Upper lobe of left lung (tissue), 6 donors: ENCODE measurements at regions not wholly inside any gene's neighbourhood (a gene's known extent, or its start where the extent isn't known, plus 50 kb on each side); places are given as distances from the start of the nearest gene placed in this dataset.

Source experiments
- ATAC-seq, 2 donors: fragments of 200-7000 bp; cut with Tn5 transposase; one replicate each; pipeline ENCODE4 v1.9.1; 2022; ENCODE audit warnings: mild to moderate bottlenecking in 2 of 2, moderate library complexity in 2 of 2; ENCODE audit not compliant: low FRiP score in 2 of 2
- DNase-seq, 2 donors: peaks; one replicate each; pipeline ENCODE4 v3.0.0-alpha.2; 2019 to 2020
- H3K27ac ChIP-seq, 4 donors: fragments of 200-600 bp; sonication (generic); one replicate each; pipeline ENCODE4 v1.5.1; 2016 to 2019
- H3K27me3 ChIP-seq, 4 donors: fragments of 200-600 bp; sonication (generic); one replicate each; pipeline ENCODE4 v1.5.1; 2017 to 2019
- H3K36me3 ChIP-seq, 4 donors: fragments of 200-600 bp; sonication (generic); one replicate each; pipeline ENCODE4 v1.5.1; 2016 to 2019
- H3K4me1 ChIP-seq, 4 donors: fragments of 200-600 bp; sonication (generic); one replicate each; pipeline ENCODE4 v1.5.1; 2018 to 2019
- H3K4me3 ChIP-seq, 4 donors: fragments of 200-600 bp; sonication (generic); one replicate each; pipeline ENCODE4 v1.5.1; 2017 to 2019; ENCODE audit warnings: mild to moderate bottlenecking in 2 of 4, moderate library complexity in 1 of 4
- H3K9me3 ChIP-seq, 4 donors: fragments of 200-600 bp; sonication (generic); one replicate each; pipeline ENCODE4 v1.5.1; 2018 to 2019
- EP300 ChIP-seq, 4 donors: sonication (generic); formaldehyde crosslinking; IDR thresholded peaks; one replicate each; pipeline ENCODE4 v1.5.1; 2017; ENCODE audit warnings: antibody characterized with exemption in 4 of 4, control low read depth in 2 of 4
- POLR2A ChIP-seq, 4 donors: fragments of 450-650 bp; IDR thresholded peaks; one replicate each; pipeline ENCODE4 v1.5.1; 2016 to 2017; ENCODE audit warnings: antibody characterized with exemption in 4 of 4, mild to moderate bottlenecking in 2 of 4
- POLR2AphosphoS5 ChIP-seq, 2 donors: sonication (generic); formaldehyde crosslinking; IDR thresholded peaks; one replicate each; pipeline ENCODE4 v1.5.1; 2017; ENCODE audit warnings: antibody characterized with exemption in 2 of 2
- WGBS, 2 donors: methylation state at CpG; one replicate each; pipeline ENCODE4 v1.1.5; 2017 to 2018; 5-methylcytosine and 5-hydroxymethylcytosine counted together
- TF ChIP-seq, protein P1 (sequence below), 6 experiments: fragments of 450-650 bp in 4 of 6; fragments of 200-600 bp in 2 of 6; sonication (generic) in 2 of 6; IDR thresholded peaks; one replicate each; pipeline ENCODE4 v1.5.1; 2016 to 2019; ENCODE audit warnings: antibody characterized with exemption in 6 of 6
- donor health status: DM: no; HTN: no; CAD: no; lungs with moderate emphysema.
- donor health status: DM: no; HTN: yes; CAD: no; lungs with severe emphysema.

GRCh38 chrX:84721416-84721815 lies 219.2 kb upstream of the HDX start:
- ATAC-seq (no peak), DNase-seq (no peak)
- Histone ChIP-seq H3K4me1 (no peaks in the 10 kb centered on the region), H3K27ac (no peak overlapping the region), H3K4me3 (no peak overlapping the region), H3K9me3 (no peaks in the 10 kb centered on the region), H3K27me3 (no peaks in the 10 kb centered on the region), H3K36me3 (no peaks in the 10 kb centered on the region)
- TF ChIP-seq POLR2A (IDR thresholded peaks at IDR 0.05), result no peak
- TF ChIP-seq POLR2AphosphoS5 (IDR thresholded peaks at IDR 0.05), result no peak
- TF ChIP-seq, protein P1, sequence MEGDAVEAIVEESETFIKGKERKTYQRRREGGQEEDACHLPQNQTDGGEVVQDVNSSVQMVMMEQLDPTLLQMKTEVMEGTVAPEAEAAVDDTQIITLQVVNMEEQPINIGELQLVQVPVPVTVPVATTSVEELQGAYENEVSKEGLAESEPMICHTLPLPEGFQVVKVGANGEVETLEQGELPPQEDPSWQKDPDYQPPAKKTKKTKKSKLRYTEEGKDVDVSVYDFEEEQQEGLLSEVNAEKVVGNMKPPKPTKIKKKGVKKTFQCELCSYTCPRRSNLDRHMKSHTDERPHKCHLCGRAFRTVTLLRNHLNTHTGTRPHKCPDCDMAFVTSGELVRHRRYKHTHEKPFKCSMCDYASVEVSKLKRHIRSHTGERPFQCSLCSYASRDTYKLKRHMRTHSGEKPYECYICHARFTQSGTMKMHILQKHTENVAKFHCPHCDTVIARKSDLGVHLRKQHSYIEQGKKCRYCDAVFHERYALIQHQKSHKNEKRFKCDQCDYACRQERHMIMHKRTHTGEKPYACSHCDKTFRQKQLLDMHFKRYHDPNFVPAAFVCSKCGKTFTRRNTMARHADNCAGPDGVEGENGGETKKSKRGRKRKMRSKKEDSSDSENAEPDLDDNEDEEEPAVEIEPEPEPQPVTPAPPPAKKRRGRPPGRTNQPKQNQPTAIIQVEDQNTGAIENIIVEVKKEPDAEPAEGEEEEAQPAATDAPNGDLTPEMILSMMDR (IDR thresholded peaks at IDR 0.05), result no peak
- TF ChIP-seq EP300 (IDR thresholded peaks at IDR 0.05), result no peak
- WGBS, 2 donors, result 77 to 79% methylated on average over 2 of the region's 2 CpGs

DNA sequence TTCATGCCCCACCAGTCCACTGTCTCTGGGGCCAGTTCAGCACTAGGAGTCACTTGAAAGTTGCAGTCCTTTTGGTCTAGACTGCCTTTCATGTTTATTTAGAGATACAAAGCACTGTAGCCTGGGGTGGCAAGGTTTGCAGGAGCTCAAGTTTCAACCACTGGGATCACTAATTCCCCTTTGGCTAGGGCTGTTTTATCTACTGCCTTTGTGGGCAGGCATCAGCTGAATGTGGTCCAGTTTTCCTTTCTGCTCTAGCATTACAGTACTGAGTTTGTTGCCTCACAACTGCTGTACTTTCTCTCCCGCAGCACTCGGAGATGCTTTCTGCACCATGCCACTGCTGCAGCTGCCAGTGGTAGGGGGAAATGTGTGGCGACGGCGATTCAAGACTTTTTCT lies 222.3 kb upstream of the HDX start:
- Histone ChIP-seq H3K27ac (no peak overlapping the region), H3K9me3 (no peaks in the 10 kb centered on the region), H3K27me3 (no peaks in the 10 kb centered on the region), H3K4me3 (no peak overlapping the region), H3K36me3 (no peaks in the 10 kb centered on the region), H3K4me1 (no peaks in the 10 kb centered on the region)
- DNase-seq (no peak), ATAC-seq (no peak)
- 80 to 91% methylated on average over 4 to 5 of the region's 5 CpGs for WGBS, 2 donors
- no peak for TF ChIP-seq POLR2A (IDR thresholded peaks at IDR 0.05)
- TF ChIP-seq POLR2AphosphoS5 (IDR thresholded peaks at IDR 0.05), result no peak
- TF ChIP-seq EP300 (IDR thresholded peaks at IDR 0.05), result no peak
- TF ChIP-seq, protein P1 (IDR thresholded peaks at IDR 0.05), result no peak

DNA sequence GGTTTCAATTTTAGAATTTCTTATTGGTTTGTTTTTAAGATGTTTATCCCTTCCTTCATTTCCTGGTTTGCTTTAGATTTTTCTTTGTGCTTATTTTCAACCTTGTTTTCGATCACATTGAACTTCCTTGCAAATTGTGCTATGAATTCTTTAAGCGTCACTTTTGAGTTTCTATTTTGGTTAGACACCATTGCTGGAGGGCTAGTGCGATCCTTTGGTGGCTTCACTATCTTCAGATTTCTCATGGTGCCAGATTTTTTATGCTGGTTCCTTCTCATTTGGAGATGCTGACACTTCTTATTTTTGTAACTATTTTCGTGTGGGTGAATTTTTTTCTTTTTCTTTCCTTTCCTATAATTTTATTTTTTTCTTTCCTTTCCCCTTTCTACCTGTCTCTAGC lies 227.2 kb upstream of the HDX start:
- no peaks in the 10 kb centered on the region for H3K36me3 ChIP-seq
- H3K9me3 ChIP-seq, result no peaks in the 10 kb centered on the region
- ATAC-seq (no peak), DNase-seq (no peak)
- TF ChIP-seq, protein P1 (IDR thresholded peaks at IDR 0.05), result no peak
- TF ChIP-seq POLR2A (IDR thresholded peaks at IDR 0.05), result no peak
- TF ChIP-seq POLR2AphosphoS5 (IDR thresholded peaks at IDR 0.05), result no peak
- no peak for TF ChIP-seq EP300 (IDR thresholded peaks at IDR 0.05)
- WGBS, 2 donors, result 48 to 58% methylated on average over 4 of the region's 4 CpGs
- no peaks in the 10 kb centered on the region for H3K27me3 ChIP-seq
- no peak overlapping the region for H3K27ac ChIP-seq
- no peaks in the 10 kb centered on the region for H3K4me1 ChIP-seq
- no peak overlapping the region for H3K4me3 ChIP-seq

- DNase-seq, result no peak
- Histone ChIP-seq H3K9me3 (no peaks in the 10 kb centered on the region), H3K4me3 (no peak overlapping the region), H3K4me1 (no peaks in the 10 kb centered on the region), H3K36me3 (no peaks in the 10 kb centered on the region), H3K27ac (no peak overlapping the region), H3K27me3 (no peaks in the 10 kb centered on the region)
- TF ChIP-seq EP300 (IDR thresholded peaks at IDR 0.05), result no peak
- TF ChIP-seq, protein P1 (IDR thresholded peaks at IDR 0.05), result peak; percentile 34 to 78 (median 55)
- peak; percentile 62 to 82 for ATAC-seq
- 5 to 20% methylated on average over 3 to 5 of the region's 5 CpGs for whole genome bisulfite sequencing, 2 donors
Measured at GRCh38 chrX:84729809-84730208, 227.6 kb upstream of the HDX start.

DNA sequence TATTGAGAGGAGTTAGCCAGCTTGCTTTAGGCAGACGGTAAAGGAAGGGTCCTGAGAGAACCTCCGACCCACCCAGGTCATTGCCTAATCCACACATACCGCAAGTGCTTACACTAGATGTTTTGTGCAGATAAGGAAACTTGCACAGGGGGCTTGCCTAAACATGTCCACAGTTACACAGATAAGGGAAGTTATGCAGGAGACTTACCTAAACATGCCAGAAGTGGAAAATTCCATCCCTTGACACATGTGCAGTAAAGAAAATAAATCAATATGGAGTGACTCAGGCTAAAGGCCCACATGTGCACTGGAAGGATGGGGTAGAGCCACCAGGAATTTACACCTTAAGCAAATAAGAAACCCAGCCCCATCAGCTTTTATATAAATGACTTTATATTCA lies 232.8 kb upstream of the HDX start:
- ATAC-seq (no peak), DNase-seq (no peak)
- Histone ChIP-seq H3K27me3 (no peaks in the 10 kb centered on the region), H3K4me3 (no peak overlapping the region), H3K9me3 (no peaks in the 10 kb centered on the region), H3K36me3 (no peaks in the 10 kb centered on the region), H3K27ac (no peak overlapping the region), H3K4me1 (no peaks in the 10 kb centered on the region)
- TF ChIP-seq EP300 (IDR thresholded peaks at IDR 0.05) (no peak), POLR2AphosphoS5 (IDR thresholded peaks at IDR 0.05) (no peak), POLR2A (IDR thresholded peaks at IDR 0.05) (no peak)
- TF ChIP-seq, protein P1 (IDR thresholded peaks at IDR 0.05), result no peak
- 25 to 35% methylated on average over 2 to 3 of the region's 3 CpGs for WGBS, 2 donors
